DMS79 treated with DMSO at 0.1 percent for 48 hours (cell line): ENCODE measurements at regions not wholly inside any gene's neighbourhood (a gene's known extent, or its start where the extent isn't known, plus 50 kb on each side); places are given as distances from the start of the nearest gene placed in this dataset.

ENCODE experiments used
- DNase-seq: peaks from one replicate; lab custom pipeline; 2025; lab: John Stamatoyannopoulos, UW

DNA sequence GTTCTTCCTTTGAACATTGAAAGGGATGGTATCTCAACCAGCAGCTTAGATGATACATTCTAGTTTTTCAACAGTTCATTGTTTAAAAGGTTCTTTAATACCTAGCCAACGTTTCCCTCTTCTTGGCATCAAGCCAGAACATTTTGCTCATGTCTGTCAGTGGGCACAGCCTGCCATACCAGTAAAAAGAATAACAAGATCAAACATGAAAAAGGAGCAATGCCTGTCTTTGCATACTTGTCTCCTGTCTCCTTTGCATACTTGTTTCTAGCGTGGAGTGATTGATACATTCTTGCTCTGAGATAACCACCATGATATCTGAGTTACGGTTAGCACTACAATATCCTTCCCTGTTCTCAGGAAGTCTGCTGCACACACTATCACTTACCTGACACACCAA lies 248.6 kb upstream of the DAPK1 start:
- DNase-seq = no peak

DNA sequence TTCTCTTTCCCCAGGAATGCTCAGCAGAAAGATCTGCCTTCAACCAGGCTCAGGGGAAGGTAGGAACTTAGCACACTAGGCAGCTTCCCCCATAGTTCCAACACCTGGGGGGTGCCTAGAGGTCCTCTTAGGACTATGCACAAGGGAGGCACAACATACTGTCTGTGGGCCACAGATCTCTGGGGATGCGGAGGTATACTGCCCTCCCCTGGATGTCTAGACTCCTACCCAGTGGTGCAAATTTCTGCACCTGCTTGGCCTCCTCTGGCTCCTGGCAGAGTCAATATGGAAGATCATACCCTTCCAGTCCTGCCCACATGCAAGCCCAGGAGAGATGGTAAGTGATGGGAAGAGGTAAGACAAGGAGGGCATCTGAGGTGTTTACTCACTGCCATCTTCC lies 247.5 kb upstream of the DAPK1 start:
- DNase-seq = no peak

DNA sequence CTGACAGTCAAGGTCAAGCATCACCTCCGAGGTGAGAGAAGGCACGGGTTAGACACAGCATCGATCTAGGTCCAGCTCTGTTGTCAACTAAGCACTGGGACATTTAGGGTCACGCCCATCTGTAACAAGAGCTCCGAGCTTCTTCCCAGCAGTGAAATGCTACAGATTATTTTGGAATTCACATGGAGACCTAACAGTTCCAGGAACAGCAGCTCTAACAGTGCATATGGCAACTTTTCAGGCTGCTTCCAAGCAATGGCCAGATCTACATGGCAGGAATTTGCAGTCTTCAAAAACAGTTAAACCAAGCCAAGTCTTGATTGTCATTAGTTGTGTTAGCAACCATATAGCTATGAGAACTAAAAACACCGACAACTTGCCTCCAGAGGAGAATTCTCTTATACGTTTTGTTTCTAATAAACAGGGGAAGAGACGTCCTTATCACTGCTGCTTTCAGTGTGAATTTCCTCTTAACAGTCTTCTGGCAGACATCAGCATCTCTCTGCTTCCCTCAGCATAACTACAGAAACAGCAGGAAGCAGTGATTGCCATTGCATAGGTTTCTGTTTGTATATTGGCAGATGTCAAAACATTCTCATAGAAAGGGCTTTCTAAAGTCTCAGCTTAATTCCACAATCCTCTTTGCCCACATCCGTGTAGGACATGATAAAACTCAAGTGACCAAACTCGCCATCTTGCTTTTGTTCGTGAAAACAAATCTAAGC lies 242.1 kb upstream of the DAPK1 start:
- no peak for DNase-seq

DNA sequence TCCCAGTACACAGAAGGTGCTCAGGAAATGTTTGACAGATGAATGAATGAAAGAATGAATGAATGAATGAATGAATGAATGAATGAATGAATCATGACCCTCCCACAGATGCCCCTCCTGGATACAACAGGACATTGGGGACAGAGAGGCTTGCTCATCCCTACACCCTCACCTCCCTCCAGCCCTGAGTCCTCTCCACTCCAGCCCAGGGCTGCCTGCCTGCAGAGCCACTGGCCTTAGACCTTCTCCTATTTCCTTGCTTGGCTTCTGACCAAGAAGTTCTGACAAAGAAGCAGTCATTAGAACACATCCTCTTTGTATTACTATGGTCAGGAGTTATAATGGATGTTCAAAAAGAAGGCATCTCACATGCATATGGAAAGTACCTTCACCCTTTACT lies 240.7 kb upstream of the DAPK1 start:
- no peak for DNase-seq

DNA sequence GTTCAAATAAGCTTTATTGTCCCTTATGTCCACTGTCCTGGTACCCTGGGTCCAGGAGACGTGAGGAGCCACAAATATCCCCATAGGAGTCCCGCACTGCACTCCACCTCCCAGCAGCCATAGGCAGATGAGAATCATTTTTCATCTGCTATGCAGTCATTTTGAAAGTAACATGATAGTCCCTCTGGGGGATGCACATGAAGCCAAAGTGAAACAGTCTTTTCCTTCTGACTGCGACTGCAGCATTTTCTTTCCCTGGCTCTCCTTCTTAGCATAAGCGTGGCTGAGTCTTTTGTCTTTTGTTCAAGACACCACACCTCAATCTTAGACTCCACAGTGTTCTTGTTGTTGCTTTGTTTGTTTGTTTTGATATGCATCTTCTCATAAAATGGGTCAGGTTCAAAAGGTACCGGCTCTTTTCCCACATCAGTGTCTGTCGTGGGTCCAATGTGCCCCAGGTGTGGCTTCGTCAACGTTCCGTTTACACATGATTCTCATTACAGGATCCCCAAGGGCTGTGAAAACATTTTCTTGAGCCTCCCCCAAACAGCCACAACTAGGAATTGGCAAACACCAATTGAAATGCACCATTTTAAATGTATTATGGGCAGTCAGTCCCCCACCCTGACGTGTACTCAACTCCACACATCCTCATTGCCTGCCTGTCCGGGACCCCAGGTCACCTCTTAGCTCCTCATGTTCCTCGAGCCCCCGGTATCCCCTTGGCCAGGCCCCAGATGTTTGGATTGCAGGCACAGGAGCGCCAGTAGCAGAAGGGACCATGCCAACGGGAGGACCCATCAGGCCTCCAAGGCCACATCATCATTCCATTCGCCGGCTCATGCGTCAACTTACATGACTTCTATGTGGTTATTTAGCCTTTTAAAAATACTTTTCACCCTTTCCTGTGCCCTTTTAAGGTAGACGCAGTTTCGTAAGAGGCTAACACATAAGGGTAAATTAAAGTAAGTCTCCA lies 237.8 kb upstream of the DAPK1 start:
- no peak for DNase-seq

DNA sequence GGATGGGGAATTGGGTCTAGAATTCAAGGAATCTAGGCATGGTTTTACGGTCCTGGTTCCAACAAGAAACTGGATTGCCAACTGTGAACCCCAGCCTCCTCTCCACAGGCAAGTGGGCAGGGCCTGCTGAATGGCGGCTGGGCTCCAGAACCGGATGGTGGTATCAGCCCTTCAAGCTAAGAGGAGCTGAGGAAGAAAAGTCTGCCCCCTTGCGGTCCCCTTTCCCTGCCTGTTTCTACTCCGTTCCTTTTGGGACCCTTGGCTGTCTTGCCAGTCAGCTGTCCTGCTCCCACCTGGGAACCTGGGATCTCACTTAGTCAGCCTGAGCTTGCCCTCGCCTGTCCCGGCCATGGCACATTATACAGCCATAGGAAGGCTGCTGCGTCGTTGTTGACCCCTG lies 234.4 kb upstream of the DAPK1 start:
- no peak for DNase-seq

DNA sequence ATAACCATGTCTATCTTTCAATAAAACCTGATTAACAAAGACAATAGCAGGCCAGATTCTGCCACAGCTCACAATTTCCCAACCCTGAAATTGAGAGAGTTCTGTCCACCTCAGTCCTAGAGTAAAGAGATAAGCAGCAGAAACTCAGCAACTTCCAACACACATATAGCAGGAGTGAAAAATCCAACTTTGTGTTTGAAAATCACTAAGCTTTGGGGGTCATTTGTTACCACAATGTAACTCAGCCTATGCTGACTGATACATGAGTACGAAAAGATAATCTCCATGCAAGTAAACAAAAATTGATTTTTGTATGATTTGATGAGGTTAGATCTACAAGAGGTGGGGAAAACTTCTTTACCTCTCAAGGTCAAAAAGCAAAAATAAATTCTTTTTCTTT lies 231.0 kb upstream of the DAPK1 start:
- no peak for DNase-seq

DNA sequence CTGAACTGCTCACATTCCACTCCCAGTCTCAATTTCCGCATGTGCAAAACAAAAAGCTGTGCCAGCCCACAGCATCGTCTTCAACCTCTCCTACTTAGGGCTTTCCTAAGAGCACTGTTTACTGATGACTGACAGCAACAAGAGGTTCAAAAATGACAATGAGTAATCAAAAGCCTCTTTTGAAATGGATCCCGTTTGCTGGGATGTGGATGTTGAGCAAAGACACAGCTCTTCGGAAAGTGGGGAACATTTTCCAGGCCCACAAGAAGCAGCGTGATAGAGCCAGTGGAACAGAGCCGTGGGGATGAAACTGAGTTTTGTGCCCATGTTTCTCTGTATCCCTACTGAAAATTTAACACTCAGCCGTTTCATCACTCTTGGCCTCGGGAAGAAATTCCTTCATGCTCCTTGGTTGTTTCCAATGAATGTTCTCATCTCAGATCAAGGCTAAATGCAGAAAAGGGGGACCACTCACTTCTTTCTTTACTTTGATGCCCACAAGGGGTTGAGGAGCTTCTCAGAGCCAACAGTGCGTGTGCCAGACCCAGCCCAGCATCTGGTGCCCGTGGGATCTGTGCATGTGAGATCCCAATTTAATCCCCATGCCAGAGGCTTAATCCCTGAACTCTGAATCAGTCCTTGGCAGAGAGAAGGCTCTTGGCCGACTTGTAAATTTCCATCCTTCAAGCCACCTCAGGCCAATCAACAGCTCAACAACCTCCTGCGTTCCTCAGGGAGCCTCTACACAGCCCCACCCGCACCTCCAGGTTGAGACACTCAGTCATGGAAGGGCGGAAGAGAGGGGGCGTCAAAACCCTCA lies 230.2 kb upstream of the DAPK1 start:
- DNase-seq = no peak

DNA sequence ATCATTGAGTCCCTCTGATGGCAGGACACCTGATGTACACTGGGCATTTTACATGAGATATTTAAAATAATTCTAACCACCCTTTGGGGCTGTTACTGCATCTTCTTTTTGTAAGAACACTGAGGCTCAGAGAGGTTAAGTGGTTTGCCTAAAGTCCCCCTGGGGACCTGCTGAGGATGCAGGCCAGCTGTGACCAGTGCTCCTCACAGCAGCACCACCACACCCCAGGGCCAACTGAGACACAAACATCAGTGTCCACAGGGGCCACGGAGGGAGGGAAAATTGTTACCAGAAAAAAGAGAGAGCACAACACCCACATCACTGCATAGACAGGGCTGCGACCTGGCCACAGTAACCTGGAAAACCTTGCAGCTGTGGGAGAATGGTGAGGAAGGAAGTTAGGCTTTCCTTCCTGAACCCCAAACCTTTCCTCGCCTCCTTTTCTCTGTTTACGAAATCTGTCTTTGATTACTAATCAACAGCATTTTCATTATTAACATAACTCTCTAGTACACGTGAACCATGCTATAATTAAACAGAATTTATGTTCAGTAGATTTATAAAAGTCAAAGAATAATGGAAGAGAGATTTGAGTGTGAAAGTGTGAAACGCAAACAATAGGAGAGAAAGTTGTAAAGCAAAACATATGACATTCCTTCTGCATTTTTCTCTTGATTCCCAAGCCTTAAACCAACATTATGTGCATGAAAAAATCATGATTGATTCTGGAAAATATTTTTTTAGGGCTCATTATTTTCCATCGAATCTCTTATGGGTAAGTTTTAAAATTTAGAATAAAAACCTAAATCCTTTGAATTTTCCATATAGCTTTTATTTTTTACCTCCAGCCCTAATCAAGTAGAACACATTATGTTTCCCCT lies 228.1 kb upstream of the DAPK1 start:
- DNase-seq = no peak

DNA sequence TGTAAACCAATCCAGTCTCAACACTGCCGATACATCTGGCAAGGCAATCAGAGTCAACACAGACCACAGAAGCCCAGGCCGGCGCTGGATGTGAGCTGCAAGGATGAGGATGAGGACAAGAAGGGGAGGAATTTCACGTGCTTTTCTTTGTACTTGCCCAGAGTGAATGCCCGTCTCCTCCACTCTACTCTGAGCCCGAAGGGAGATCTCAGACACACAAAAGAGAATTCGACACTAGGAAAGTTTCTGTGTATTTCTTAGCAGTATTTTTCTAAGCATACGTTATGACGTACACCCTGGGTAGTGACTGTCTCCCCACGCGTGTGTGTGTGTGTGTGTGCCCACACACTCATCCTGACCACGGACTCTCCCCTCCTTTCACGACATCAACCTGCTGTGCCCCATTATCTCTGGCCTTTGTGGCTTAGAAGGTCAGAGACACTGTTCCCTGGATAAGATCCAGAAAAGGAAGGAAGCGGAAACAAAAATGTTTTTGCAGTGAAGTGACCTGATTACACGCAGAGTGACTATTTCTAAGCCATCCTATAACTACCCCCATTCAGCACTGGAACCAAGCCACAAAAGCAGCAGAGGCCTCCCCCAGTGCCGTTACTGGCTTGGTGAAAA lies 227.3 kb upstream of the DAPK1 start:
- DNase-seq = no peak

DNA sequence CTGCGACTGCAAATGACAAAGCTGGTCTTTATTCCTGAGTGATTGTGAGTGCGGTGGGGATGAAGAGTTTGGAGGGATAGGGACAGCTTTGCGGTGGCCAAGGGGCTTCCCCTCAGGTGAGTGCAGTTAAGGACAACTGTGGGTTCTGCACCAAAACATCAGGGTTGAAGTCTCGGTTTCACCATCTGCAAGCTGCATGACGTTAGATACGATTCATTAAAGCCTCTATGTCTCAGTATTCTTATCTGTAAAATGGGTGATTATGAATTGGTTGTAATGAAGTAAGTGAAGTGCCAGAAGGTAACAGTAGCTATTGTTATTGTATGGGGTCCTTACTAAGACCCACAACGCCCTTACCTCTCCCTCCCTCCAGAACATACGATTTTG lies 226.8 kb upstream of the DAPK1 start:
- DNase-seq = no peak

DNA sequence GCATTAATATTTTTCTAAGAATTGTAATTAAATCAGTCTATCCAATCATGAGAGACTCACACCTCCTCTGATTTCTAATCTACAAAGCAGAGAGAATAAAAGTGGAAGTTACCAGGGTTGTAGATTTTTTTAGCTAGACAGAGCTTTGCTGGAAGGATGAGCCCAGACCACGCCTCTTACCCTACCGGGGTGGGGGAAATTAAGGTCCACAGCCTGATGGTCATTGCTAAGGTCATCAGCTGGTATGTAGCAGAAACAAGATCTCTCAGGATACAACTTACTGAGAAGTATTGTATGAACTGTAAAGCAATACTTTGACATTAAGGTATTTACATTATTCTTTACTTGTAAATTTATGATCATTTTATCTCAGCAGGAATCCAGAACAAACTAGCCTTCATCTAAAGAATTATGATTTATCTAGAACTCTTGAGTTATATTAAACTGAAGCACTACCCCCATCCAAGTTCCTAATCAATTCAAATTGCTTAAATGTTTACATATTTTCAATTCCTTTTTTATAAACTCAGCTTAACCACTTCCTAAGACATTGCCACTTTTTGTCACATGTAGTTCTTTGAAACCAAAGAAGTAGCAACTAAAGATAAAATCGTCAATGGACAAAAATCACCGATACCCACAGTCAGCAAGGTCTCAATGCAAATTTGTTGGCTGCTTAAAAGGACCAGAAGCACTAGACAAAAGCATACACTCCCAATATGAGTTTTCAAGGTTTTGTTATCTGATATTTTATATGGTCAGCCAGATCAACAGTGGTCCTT lies 225.8 kb upstream of the DAPK1 start:
- DNase-seq = no peak

DNA sequence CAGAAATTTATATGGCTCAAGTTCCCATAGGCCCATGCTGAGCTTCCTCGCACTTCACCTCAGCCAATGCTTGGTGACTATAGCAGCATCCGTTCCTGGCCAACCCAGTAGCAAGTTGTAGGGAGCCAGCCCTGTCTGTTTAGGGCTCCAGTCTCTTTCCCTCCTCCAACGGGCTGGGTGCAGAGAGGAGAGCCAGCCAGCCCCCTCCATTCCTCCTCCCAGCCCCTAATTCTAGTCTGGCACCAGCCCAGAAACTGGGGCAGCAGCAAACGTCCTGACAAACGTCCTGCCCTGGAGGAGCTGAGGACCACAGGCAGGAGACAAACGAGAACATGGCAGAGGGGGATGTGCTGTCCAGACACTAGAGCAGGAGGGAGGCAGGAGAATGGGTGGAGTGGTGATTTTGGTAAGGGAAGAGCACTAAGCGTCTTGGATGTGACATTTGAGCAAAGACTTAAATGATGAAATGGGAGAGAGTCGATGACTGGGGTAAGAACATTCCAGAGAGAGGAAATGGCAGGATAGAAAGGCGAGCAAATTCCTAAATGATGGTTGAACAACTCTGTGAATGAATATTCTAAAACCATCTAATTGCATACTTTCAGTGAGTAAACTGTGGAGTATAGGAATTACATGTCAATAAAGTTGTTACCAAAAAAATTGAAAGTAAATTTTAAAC lies 222.5 kb upstream of the DAPK1 start:
- DNase-seq = no peak

DNA sequence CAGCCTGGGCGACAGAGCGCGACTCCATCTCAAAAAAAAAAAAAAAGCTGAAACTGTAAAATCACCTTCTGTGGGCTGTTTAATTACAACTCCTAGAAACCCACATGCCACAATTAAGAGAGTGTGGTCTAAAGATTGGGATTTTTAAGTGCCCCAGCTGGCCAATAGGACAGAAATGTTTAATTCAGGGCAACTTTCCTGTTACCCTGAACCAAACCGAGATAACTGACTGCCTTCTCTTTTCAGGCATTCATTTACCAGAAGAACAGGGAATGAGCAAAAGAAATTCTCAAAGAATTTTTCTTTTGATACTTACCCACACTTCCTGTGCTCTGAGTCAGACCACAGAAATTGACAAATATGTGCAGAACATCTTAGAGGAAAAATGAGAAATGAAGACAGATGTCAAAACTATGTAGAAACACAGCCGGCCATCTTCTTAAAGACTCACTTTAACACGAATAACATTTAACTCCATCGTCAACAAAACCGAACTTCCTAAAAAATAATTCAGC lies 221.3 kb upstream of the DAPK1 start:
- DNase-seq = no peak

DNA sequence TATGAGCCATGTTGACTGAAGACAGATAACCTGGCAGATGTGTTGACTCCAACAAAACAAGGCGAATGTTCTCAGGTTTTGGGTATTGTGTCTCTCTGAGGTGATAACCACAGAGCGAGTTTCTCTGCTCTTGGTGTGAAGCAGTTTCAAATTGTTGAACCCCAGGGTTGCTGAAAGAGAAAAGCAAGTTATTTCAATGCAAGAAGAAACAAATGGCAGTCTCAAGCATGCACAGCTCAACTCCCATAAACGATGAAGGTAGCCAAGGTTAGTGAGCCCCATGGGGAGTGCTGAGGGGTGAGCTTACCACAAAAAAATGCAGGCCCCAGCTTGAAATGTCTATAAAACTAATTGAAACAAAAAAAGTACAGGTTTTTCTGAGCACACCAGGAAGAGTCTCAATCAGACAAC lies 220.8 kb upstream of the DAPK1 start:
- no peak for DNase-seq

DNA sequence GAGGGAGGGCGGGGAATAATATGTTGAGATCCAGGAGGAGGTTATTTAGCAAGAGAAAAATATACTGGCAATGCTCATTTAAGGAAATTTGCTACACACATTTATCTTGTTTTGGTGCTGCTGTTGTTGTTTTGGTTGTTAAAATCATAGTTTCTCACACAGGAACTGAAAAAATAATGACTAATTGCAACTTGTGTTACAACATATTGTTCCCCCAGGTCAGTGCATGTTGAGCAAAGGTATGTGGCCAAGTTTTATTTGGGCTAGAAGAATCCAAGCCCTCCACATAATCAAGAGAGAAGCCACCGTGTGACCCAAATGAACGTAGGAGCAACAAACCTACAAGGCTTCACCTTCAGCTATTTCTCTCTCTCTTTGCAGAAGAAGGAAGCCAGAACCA lies 220.3 kb upstream of the DAPK1 start:
- no peak for DNase-seq

DNA sequence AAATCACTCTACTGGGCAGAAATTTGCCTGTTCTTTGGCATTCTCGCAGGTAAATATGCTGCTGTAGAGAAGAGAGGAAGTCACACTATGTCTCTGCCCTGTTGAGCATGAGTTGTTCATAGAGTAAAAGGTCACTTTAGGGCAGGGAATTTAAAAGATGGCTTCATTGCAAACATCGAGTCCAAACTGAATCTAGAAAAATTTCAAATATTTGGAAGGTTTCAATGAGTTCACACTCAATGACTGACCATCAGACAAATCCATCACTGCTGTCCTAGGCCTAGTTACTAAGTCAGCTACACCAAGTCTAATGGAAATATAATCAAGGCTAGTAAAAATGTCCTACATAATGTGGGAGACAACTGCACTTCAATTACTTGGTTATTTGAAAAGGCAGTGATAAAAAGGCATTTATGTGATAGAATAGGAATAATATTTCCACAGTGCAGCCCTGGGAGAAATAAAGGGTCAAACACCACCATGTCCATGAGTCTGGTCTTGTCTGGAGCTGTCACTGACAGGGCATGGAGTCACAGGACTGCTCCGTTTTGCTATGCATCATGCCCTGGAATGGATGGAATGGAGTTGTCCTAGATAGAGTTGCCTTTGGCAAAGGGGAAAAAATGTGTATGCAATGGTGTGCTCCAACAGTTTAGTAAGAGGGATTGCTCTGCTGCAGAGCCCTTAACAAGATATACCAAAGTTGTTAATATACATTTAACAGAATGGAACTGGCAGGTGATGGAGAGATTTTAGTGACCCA lies 218.5 kb upstream of the DAPK1 start:
- no peak for DNase-seq

DNA sequence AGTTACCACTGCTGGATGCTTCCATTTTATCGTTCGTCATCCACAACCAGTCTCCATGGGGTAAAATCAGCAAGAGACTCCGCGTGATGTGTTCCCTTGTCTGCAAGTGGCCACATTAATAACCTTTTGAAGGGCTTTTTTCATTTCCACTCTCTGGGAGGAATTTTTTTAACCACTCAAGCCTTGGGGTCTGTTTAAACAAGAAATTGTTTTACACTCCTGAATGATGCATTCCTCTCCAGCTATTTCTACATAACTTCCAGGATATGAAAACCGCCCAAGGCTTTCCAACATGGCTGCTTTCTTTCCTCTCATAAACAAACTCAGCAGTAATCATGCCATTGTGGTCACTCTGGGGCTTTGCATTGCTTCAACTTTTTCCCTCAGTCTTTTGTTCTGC lies 217.2 kb upstream of the DAPK1 start:
- DNase-seq = no peak

DNA sequence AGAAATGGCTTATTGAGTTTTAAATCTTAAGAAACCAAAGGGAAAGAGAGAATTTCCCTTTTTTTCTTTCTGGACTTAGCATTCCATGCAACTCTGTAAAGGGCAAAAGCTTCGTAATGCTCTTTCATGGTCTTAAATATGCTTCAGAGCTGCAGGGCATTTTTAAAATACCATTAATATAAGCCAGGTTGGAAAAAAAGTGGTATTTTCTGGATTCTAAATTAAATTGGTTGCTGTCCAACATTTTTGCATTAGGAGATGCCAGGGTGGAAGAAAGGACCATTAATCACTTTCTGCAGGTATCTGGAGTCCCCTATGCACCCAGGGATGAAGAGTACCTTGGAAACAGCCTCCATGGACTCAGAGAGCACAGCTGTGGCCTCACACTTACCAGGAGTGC lies 215.1 kb upstream of the DAPK1 start:
- no peak for DNase-seq
